WI38 (cell line): ENCODE measurements at regions not wholly inside any gene's neighbourhood (a gene's known extent, or its start where the extent isn't known, plus 50 kb on each side); places are given as distances from the start of the nearest gene placed in this dataset.

Experiments
- H3K4me3 ChIP-seq: 2 replicates; pipeline ENCODE4 v1.5.1; 2011; ENCODE audit warnings: low read depth, mild to moderate bottlenecking, control low read depth, low read length
- CTCF ChIP-seq: IDR thresholded peaks from 2 replicates; pipeline ENCODE4 v1.5.1; 2012; ENCODE audit warnings: low read depth, mild to moderate bottlenecking, control low read depth, low read length

GRCh38 chr2:12315224-12315623, 401.5 kb upstream of the TRIB2 start:
- H3K4me3 ChIP-seq: no peak overlapping the region
- no peak for TF ChIP-seq CTCF

GRCh38 chr2:12316476-12316875, 400.3 kb upstream of the TRIB2 start:
- no peak for TF ChIP-seq CTCF
- H3K4me3 ChIP-seq: no peak overlapping the region

GRCh38 chr2:12317286-12317685, 399.4 kb upstream of the TRIB2 start:
- no peak overlapping the region for H3K4me3 ChIP-seq
- no peak for TF ChIP-seq CTCF

GRCh38 chr2:12317814-12318426, 398.8 kb upstream of the TRIB2 start:
- no peak for TF ChIP-seq CTCF
- no peak overlapping the region for H3K4me3 ChIP-seq

- TF ChIP-seq CTCF: no peak
- no peak overlapping the region for H3K4me3 ChIP-seq
Observed at GRCh38 chr2:12318427-12319057, 398.2 kb upstream of the TRIB2 start.

- TF ChIP-seq CTCF: no peak
- H3K4me3 ChIP-seq: no peak overlapping the region
Observed at GRCh38 chr2:12320027-12320734, 396.6 kb upstream of the TRIB2 start.
